Kidney epithelial cell (primary cell): ENCODE measurements at regions not wholly inside any gene's neighbourhood (a gene's known extent, or its start where the extent isn't known, plus 50 kb on each side); places are given as distances from the start of the nearest gene placed in this dataset.
"Not testable (repeated sequence)": the region's sequence is repeated elsewhere in the genome, so short reads cannot be mapped to it uniquely, and the experiment has no call there.

ENCODE experiments used
- DNase-seq: peaks from one replicate; pipeline ENCODE4 v3.0.0-alpha.2; 2010; ENCODE audit warnings: low read depth
- H3K27me3 ChIP-seq: 2 replicates; pipeline ENCODE4 v1.6.0; 2011; ENCODE audit warnings: low read length; ENCODE audit not compliant: control insufficient read depth, insufficient read depth
- H3K36me3 ChIP-seq: 2 replicates; pipeline ENCODE4 v1.5.1; 2011; ENCODE audit warnings: low read length; ENCODE audit not compliant: control insufficient read depth, insufficient read depth
- H3K4me3 ChIP-seq: 2 replicates; pipeline ENCODE4 v1.5.1; 2011; ENCODE audit warnings: low read depth, mild to moderate bottlenecking, control low read depth, low read length
- TF ChIP-seq, protein P1 (sequence below): IDR thresholded peaks from 2 replicates; pipeline ENCODE4 v1.5.1; 2011; ENCODE audit warnings: mild to moderate bottlenecking, moderate library complexity, low read length, control low read depth, inconsistent platforms; ENCODE audit not compliant: insufficient read depth, poor library complexity, severe bottlenecking

DNA sequence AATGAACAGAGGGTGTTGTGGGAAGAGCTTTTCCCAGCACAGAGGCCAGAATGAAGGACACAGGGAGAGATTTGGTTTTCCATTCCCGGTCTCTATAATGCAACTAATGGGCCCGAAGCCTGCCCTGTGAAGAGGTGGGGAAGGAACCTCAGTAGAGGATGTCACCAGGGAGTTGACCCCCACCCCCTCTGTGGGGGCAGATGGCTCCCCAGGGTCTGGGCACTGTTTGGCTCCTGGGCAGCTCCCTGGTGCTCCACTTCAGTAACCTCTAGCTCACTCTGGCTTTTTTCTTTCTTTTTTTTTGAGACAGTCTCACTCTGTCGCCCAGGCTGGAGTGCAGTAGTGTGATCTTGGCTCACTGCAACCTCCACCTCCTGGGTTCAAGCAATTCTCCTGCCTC, 109.1 kb upstream of the DLG1 start:
- H3K36me3 ChIP-seq, result no peaks in the 10 kb centered on the region
- DNase-seq, result no peak
- TF ChIP-seq, protein P1, sequence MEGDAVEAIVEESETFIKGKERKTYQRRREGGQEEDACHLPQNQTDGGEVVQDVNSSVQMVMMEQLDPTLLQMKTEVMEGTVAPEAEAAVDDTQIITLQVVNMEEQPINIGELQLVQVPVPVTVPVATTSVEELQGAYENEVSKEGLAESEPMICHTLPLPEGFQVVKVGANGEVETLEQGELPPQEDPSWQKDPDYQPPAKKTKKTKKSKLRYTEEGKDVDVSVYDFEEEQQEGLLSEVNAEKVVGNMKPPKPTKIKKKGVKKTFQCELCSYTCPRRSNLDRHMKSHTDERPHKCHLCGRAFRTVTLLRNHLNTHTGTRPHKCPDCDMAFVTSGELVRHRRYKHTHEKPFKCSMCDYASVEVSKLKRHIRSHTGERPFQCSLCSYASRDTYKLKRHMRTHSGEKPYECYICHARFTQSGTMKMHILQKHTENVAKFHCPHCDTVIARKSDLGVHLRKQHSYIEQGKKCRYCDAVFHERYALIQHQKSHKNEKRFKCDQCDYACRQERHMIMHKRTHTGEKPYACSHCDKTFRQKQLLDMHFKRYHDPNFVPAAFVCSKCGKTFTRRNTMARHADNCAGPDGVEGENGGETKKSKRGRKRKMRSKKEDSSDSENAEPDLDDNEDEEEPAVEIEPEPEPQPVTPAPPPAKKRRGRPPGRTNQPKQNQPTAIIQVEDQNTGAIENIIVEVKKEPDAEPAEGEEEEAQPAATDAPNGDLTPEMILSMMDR, result no peak
- no peaks in the 10 kb centered on the region for H3K27me3 ChIP-seq
- H3K4me3 ChIP-seq, result no peak overlapping the region

DNA sequence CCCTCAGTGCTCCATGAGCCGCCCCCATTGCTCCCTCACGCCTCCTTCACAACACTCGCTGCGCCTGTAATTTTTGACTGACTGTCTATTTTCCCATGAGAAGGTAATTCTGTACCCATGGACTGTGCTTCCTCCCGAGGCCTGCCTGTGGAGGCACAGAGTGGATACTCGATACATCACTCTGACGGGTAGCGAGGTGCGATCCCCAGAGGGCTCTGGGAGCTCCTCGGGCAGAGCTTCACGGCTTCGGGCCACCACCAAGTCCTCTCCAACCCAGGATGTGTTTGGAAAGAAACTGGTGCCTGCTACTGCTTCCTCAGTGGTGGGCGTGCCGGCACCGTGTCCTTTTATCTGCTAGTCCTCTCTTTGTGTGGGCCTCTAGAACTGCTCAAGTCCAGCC, 108.6 kb upstream of the DLG1 start:
- TF ChIP-seq, protein P1, result no peak
- Histone ChIP-seq H3K4me3 (no peak overlapping the region), H3K27me3 (no peaks in the 10 kb centered on the region), H3K36me3 (no peaks in the 10 kb centered on the region)
- DNase-seq, result no peak

DNA sequence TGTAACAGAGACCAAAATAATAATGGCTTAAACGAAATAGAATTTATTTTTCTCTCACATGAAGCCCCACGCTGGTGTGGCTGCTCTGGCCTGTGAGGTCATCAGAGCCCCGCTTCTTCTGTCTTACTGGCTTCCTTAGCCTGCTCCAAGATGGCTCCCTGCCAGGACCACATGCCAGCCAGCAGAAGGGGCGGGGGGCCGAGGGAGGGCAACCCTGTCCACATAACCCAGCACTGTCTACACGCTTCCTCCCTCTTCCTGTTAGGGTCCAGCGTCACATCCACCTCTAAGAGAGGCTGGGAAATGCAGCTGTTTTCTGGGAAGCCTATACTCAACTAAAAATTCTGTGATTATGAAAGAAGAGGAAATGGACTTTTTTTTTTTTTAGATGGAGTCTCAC, 107.9 kb upstream of the DLG1 start:
- Histone ChIP-seq H3K27me3 (no peaks in the 10 kb centered on the region), H3K36me3 (no peaks in the 10 kb centered on the region), H3K4me3 (no peak overlapping the region)
- DNase-seq, result no peak
- TF ChIP-seq, protein P1, result no peak

DNA sequence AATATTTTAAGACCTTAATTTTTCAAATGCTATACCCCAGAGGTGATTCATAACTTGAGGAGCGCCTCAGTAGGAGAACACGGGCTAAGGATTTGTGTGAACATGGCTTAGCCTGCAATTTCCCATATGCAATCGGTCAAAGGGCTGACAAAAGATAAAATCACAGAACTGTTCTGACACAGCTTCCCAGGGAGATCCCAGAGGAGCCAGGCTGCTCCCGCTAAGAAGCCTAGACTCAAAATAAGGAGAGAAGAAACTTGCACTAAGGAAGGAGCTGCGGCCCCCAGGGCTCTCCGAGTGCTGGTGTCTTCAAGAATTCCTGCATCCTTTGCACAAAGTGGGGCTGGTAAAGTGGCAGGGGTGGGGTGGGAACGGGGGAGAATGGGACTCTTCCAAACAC, 106.3 kb upstream of the DLG1 start:
- no peak for DNase-seq
- H3K36me3 ChIP-seq, result no peaks in the 10 kb centered on the region
- TF ChIP-seq, protein P1, result no peak
- no peaks in the 10 kb centered on the region for H3K27me3 ChIP-seq
- H3K4me3 ChIP-seq, result no peak overlapping the region

DNA sequence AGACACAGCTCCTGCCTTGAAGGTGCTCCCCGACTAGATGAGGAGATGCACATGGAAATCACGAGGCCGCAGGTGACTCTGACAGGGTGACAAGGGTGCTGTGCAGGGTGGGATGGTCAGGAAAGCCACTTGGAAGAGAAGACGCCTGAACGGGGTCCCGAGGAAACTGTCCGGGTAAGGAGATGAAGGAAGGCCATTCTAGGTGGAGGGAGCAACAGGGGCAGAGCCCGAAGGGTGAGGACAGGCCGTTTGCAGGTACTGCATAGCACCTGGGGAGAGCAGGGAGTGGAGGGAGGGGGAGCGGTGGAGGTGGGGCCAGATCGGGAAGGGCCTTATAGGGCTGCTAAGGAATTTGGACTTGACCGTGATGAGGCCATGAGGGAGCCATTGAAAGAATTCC, 105.6 kb upstream of the DLG1 start:
- Histone ChIP-seq H3K4me3 (no peak overlapping the region), H3K27me3 (no peaks in the 10 kb centered on the region), H3K36me3 (no peaks in the 10 kb centered on the region)
- DNase-seq, result no peak
- TF ChIP-seq, protein P1, result no peak

DNA sequence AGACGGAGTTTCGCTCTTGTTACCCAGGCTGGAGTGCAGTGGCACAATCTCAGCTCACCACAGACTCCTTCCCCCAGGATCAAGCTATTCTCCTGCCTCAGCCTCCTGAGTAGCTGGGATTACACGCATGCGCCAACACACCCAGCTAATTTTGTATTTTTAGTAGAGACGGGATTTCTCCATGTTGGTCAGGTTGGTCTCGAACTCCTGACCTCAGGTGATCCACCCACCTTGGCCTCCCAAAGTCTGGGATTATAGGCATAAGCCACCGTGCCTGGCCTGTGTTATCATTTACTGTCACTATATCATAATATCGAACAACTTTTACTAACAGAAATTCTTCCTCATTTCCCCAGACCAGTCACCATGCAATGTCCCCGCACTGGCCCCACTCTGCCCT, 104.0 kb upstream of the DLG1 start:
- H3K4me3 ChIP-seq, H3K36me3 ChIP-seq, H3K27me3 ChIP-seq, DNase-seq: not testable (repeated sequence)
